DMS 273 treated with DMSO at 0.1 percent for 48 hours (cell line): ENCODE measurements at regions not wholly inside any gene's neighbourhood (a gene's known extent, or its start where the extent isn't known, plus 50 kb on each side); places are given as distances from the start of the nearest gene placed in this dataset.
"Not testable (repeated sequence)": the region's sequence is repeated elsewhere in the genome, so short reads cannot be mapped to it uniquely, and the experiment has no call there.

Experiments
- DNase-seq: peaks from one replicate; lab custom pipeline; 2025; lab: John Stamatoyannopoulos, UW

GRCh38 chr4:22630161-22630975 lies 62.4 kb upstream of the GBA3 start:
- DNase-seq: not testable (repeated sequence)

GRCh38 chr4:22631167-22631566 lies 61.6 kb upstream of the GBA3 start:
- DNase-seq: not testable (repeated sequence)

GRCh38 chr4:22634541-22635181 lies 58.1 kb upstream of the GBA3 start:
- no peak for DNase-seq

- DNase-seq: not testable (repeated sequence)
Measured at GRCh38 chr4:22635182-22635549, 57.6 kb upstream of the GBA3 start.

- no peak for DNase-seq
Measured at GRCh38 chr4:22635692-22636091, 57.0 kb upstream of the GBA3 start.

GRCh38 chr4:22637306-22637705 lies 55.4 kb upstream of the GBA3 start:
- DNase-seq: no peak
